ENCODE measurements at regions not wholly inside any gene's neighbourhood (a gene's known extent, or its start where the extent isn't known, plus 50 kb on each side); places are given as distances from the start of the nearest gene placed in this dataset.

DNA sequence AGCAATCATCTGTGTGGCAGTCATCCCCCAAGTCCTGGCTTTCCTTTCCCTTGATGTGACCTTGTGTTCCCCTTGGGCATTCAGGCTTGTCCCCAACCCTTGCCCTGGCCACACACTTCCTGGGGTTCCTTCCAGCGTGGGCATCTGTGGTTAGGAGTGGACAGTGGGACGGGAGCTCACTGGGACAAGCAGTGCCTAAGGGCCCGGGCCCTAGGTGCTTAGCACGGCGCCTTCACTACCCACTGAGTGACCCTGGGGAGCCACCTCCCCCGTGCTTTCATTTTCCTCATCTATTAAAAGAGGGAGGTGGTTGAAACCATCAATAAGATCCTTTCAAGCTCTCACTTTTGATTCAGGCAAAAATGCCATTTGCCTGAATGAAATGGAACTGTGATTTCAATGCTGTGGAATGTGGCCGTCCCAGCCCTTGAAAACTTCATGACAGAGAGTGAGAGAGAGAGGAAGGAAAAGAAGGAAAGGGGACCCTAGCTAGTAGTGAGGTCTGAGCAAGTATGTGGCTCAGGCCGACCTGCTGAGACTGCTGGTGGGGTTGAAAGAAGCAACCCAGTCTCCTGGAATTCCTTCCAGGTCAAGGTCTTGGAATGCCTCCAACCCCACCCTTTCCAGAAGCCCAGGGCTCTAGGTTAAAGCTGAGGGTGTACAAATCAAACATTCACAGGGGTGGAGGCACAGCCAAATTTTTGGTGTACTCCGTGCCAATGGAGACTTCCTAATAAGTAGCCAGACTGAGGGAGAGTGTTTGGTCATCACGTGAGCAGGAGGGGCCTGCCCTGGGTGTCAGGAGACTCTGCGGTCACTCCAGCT lies 302.9 kb downstream of the TLE3 start:
- no peaks in the 10 kb centered on the region for H3K36me3 ChIP-seq (replicated peaks; ENCODE audit: control insufficient read depth, insufficient read depth, low read length)
- H3K4me3 ChIP-seq (ENCODE audit: insufficient read depth, low read depth, low read length): no peak overlapping the region
- no peaks in the 10 kb centered on the region for H3K27me3 ChIP-seq (ENCODE audit: control insufficient read depth, insufficient read depth, low read length)
- peak; percentile 57 for DNase-seq

DNA sequence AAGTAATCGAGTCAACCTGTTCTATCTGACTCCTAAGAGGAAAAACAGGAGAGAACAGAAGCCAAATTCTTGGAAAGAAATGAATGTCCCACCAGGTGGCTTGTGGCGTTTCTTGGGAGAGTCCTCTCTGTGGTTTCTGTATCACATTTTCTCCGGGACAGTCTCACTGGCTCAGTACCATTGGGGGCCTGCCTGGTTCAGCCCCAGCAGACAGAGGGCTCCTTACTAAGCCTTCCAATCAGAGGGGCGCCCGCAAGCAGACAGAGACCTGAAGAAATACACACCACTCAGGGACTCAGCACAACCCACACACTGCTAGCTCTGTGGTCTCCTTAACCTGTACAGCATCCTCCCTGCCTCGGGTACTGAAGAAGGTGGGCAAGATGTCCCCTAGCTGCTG lies 302.1 kb downstream of the TLE3 start:
- no peak for DNase-seq
- no peak overlapping the region for H3K4me3 ChIP-seq (ENCODE audit: insufficient read depth, low read depth, low read length)
- H3K36me3 ChIP-seq (replicated peaks; ENCODE audit: control insufficient read depth, insufficient read depth, low read length): no peaks in the 10 kb centered on the region
- no peaks in the 10 kb centered on the region for H3K27me3 ChIP-seq (ENCODE audit: control insufficient read depth, insufficient read depth, low read length)

- Histone ChIP-seq H3K27me3 (ENCODE audit: control insufficient read depth, insufficient read depth, low read length) (no peaks in the 10 kb centered on the region), H3K36me3 (replicated peaks; ENCODE audit: control insufficient read depth, insufficient read depth, low read length) (no peaks in the 10 kb centered on the region), H3K4me3 (ENCODE audit: insufficient read depth, low read depth, low read length) (no peak overlapping the region)
- no peak for DNase-seq
Measured at GRCh38 chr15:69797051-69797595, 300.6 kb downstream of the TLE3 start.

- DNase-seq: no peak
- Histone ChIP-seq H3K4me3 (ENCODE audit: insufficient read depth, low read depth, low read length) (no peak overlapping the region), H3K36me3 (replicated peaks; ENCODE audit: control insufficient read depth, insufficient read depth, low read length) (no peaks in the 10 kb centered on the region), H3K27me3 (ENCODE audit: control insufficient read depth, insufficient read depth, low read length) (no peaks in the 10 kb centered on the region)
Measured at GRCh38 chr15:69797615-69798014, 300.1 kb downstream of the TLE3 start.

DNA sequence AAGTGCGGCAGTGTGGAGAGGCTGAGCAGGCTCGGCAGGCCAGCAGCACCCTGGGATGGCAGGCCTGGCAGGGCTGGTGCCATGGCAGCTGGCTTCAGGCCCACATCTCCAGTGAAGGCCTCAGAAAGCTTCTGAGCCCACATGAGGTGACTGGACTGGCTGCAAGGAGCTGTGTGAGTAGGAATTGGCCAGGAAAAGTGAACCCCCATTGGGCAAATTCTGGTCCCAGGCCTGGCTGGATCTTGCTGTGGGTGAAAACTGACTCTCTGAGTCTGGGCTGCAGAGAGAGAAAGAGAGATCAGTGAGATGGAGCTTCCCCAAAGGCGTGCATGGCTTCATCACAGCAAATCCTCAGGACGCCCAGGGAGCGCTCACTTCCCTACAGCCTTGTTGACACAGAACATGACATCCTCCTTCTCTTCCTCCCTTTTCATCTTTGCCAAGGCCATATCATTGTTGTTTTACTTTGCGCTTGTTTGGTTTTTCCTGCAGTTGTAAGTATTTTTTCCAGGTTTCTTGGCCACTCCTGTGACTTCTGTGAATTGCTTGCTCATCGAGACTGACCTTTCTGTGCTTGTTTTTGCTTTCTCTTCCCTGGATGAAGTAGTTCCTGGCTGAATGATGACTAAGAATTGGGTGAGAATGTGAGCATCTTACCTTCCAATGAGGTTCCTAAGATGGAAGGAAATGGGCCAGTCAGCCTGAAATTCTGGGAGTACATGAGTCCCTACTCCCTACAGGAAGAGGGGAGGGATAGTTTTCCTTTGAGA lies 299.1 kb downstream of the TLE3 start:
- H3K27me3 ChIP-seq (ENCODE audit: control insufficient read depth, insufficient read depth, low read length): no peaks in the 10 kb centered on the region
- no peaks in the 10 kb centered on the region for H3K36me3 ChIP-seq (replicated peaks; ENCODE audit: control insufficient read depth, insufficient read depth, low read length)
- H3K4me3 ChIP-seq (ENCODE audit: insufficient read depth, low read depth, low read length): no peak overlapping the region
- no peak for DNase-seq

GRCh38 chr15:69801144-69801543 lies 296.6 kb downstream of the TLE3 start:
- Histone ChIP-seq H3K4me3 (ENCODE audit: insufficient read depth, low read depth, low read length) (no peak overlapping the region), H3K36me3 (replicated peaks; ENCODE audit: control insufficient read depth, insufficient read depth, low read length) (no peaks in the 10 kb centered on the region), H3K27me3 (ENCODE audit: control insufficient read depth, insufficient read depth, low read length) (no peaks in the 10 kb centered on the region)
- no peak for DNase-seq

GRCh38 chr15:69802432-69802831 lies 295.3 kb downstream of the TLE3 start:
- no peaks in the 10 kb centered on the region for H3K36me3 ChIP-seq (replicated peaks; ENCODE audit: control insufficient read depth, insufficient read depth, low read length)
- DNase-seq: no peak
- no peak overlapping the region for H3K4me3 ChIP-seq (ENCODE audit: insufficient read depth, low read depth, low read length)
- H3K27me3 ChIP-seq (ENCODE audit: control insufficient read depth, insufficient read depth, low read length): no peaks in the 10 kb centered on the region

GRCh38 chr15:69804786-69805185 lies 292.9 kb downstream of the TLE3 start:
- no peak for DNase-seq
- H3K27me3 ChIP-seq (ENCODE audit: control insufficient read depth, insufficient read depth, low read length): no peaks in the 10 kb centered on the region
- H3K36me3 ChIP-seq (replicated peaks; ENCODE audit: control insufficient read depth, insufficient read depth, low read length): no peaks in the 10 kb centered on the region
- no peak overlapping the region for H3K4me3 ChIP-seq (ENCODE audit: insufficient read depth, low read depth, low read length)

DNA sequence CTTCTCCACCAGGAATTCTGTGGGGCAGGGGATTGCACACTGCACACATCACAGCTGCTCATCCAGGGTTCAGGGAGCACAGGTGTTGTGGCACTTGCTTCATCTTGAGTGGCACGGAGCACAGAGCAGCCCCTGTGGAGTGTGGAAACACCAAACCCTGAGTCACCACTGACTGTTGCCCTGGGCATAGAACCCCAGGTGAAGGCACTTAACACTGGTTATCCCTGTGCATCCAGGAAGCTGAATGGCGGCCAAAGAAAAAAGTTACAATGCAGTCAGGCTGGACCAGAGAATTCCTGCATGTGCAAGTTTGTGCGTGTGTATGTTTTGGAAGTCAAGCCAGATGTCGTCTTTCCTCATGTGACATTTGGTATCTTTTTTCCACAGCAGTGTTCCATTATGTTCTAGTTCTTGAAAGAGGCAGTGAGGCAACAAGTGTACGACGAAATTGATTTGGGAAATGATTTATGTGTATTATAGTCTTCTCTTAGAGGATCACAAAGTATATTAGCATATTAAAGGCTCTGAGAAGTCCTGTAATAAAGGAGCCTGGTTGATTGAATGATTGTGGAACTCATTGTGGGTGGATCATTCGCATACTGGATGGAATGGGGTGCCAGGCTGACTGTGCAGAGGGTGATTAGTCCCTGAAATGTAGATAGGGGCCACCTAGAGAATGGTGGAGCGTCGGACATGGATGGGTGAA lies 292.3 kb downstream of the TLE3 start:
- no peak for DNase-seq
- Histone ChIP-seq H3K27me3 (ENCODE audit: control insufficient read depth, insufficient read depth, low read length) (no peaks in the 10 kb centered on the region), H3K36me3 (replicated peaks; ENCODE audit: control insufficient read depth, insufficient read depth, low read length) (no peaks in the 10 kb centered on the region), H3K4me3 (ENCODE audit: insufficient read depth, low read depth, low read length) (no peak overlapping the region)

GRCh38 chr15:69806287-69806915 lies 291.3 kb downstream of the TLE3 start:
- H3K27me3 ChIP-seq (ENCODE audit: control insufficient read depth, insufficient read depth, low read length): no peaks in the 10 kb centered on the region
- peak; percentile 58 for DNase-seq
- no peaks in the 10 kb centered on the region for H3K36me3 ChIP-seq (replicated peaks; ENCODE audit: control insufficient read depth, insufficient read depth, low read length)
- H3K4me3 ChIP-seq (ENCODE audit: insufficient read depth, low read depth, low read length): no peak overlapping the region

DNA sequence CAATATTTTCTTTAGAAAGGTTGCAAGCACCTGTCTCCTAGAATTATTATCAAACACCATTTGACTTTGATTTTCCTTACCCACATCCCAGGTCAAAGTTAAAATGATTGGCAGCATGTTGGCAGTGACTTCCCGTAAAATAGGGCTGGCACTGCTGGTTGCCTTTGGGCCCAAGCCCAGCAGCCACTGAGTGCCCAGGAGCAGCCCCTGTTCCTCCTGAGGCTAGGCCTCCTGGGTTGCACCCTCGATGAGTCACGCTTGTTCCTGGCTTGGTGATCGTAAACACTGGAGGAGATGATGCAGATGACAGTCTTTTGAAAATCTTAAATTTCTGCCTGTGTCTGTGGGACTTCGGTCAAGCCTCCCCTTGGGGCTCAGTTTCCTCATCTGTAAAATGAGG lies 290.0 kb downstream of the TLE3 start:
- no peaks in the 10 kb centered on the region for H3K36me3 ChIP-seq (replicated peaks; ENCODE audit: control insufficient read depth, insufficient read depth, low read length)
- DNase-seq: no peak
- H3K4me3 ChIP-seq (ENCODE audit: insufficient read depth, low read depth, low read length): no peak overlapping the region
- H3K27me3 ChIP-seq (ENCODE audit: control insufficient read depth, insufficient read depth, low read length): no peaks in the 10 kb centered on the region

- Histone ChIP-seq H3K27me3 (ENCODE audit: control insufficient read depth, insufficient read depth, low read length) (no peaks in the 10 kb centered on the region), H3K4me3 (ENCODE audit: insufficient read depth, low read depth, low read length) (no peak overlapping the region), H3K36me3 (replicated peaks; ENCODE audit: control insufficient read depth, insufficient read depth, low read length) (no peaks in the 10 kb centered on the region)
- DNase-seq: no peak
Measured at GRCh38 chr15:69808756-69809155, 289.0 kb downstream of the TLE3 start.

GRCh38 chr15:69809421-69809820 lies 288.3 kb downstream of the TLE3 start:
- no peak overlapping the region for H3K4me3 ChIP-seq (ENCODE audit: insufficient read depth, low read depth, low read length)
- no peaks in the 10 kb centered on the region for H3K36me3 ChIP-seq (replicated peaks; ENCODE audit: control insufficient read depth, insufficient read depth, low read length)
- no peak for DNase-seq
- H3K27me3 ChIP-seq (ENCODE audit: control insufficient read depth, insufficient read depth, low read length): no peaks in the 10 kb centered on the region
